Lung (tissue), 11 donors: ENCODE measurements at regions not wholly inside any gene's neighbourhood (a gene's known extent, or its start where the extent isn't known, plus 50 kb on each side); places are given as distances from the start of the nearest gene placed in this dataset.

Experiments
- ATAC-seq: fragments of 200-7000 bp; cut with Tn5 transposase; one replicate; pipeline ENCODE4 v1.9.1; 2020; ENCODE audit warnings: moderate number of reproducible peaks; ENCODE audit not compliant: insufficient read depth, low FRiP score
- DNase-seq, 3 donors: peaks; one replicate each; pipeline ENCODE4 v3.0.0-alpha.2; 2013 to 2017
- H3K27ac ChIP-seq, 2 donors: one replicate each; pipeline ENCODE4 v1.5.1; 2013; ENCODE audit warnings: mild to moderate bottlenecking in 2 of 2, moderate library complexity in 2 of 2, control low read depth in 1 of 2, inconsistent platforms in 1 of 2, low read depth in 1 of 2, low read length in 1 of 2
- H3K27me3 ChIP-seq, 3 donors: one replicate each; pipeline ENCODE4 v1.5.1; 2013; ENCODE audit warnings: low read length in 2 of 3; ENCODE audit not compliant: control insufficient read depth in 3 of 3, insufficient read depth in 3 of 3
- H3K36me3 ChIP-seq, 4 donors: one replicate each; pipeline ENCODE4 v1.5.1; 2013; ENCODE audit warnings: low read length in 4 of 4, mild to moderate bottlenecking in 1 of 4, moderate library complexity in 1 of 4; ENCODE audit not compliant: control insufficient read depth in 4 of 4, insufficient read depth in 4 of 4
- H3K4me1 ChIP-seq, 5 donors: one replicate each; pipeline ENCODE4 v1.5.1; 2013; ENCODE audit warnings: low read length in 5 of 5, mild to moderate bottlenecking in 2 of 5, moderate library complexity in 1 of 5; ENCODE audit not compliant: control insufficient read depth in 5 of 5, insufficient read depth in 5 of 5
- H3K4me3 ChIP-seq: one replicate; pipeline ENCODE4 v1.5.1; 2013; ENCODE audit warnings: mild to moderate bottlenecking, control low read depth, moderate library complexity
- H3K9ac ChIP-seq, 2 donors: one replicate each; pipeline ENCODE4 v1.5.1; 2013; ENCODE audit warnings: low read length in 2 of 2, control low read depth in 1 of 2; ENCODE audit not compliant: insufficient read depth in 1 of 2
- H3K9me3 ChIP-seq, 4 donors: one replicate each; pipeline ENCODE4 v1.5.1; 2013; ENCODE audit warnings: low read length in 3 of 4, mild to moderate bottlenecking in 1 of 4, moderate library complexity in 1 of 4; ENCODE audit not compliant: control insufficient read depth in 4 of 4, insufficient read depth in 3 of 4
- CTCF ChIP-seq: IDR thresholded peaks from 2 replicates; pipeline ENCODE4 v1.5.1; 2012; ENCODE audit warnings: mild to moderate bottlenecking; ENCODE audit errors: control extremely low read depth, extremely low read depth
- WGBS, 2 donors: extraction: QIAGEN DNeasy Blood & Tissue Kit; methylation state at CpG; one replicate each; pipeline ENCODE4 v1.1.7; 2013; 5-methylcytosine and 5-hydroxymethylcytosine counted together
- donor health status: control.
- donor health status: control.
- donor health status: Bipolar disorder and iron deficiency.
- donor health status: healthy.
- donor health status: DM: yes; HTN: yes; CAD: no.

- no peaks in the 10 kb centered on the region for H3K36me3 ChIP-seq
- H3K9me3 ChIP-seq: no peaks in the 10 kb centered on the region
- H3K27me3 ChIP-seq: no peaks in the 10 kb centered on the region
- H3K9ac ChIP-seq: no peak overlapping the region
- ATAC-seq (no peak), DNase-seq (no peak)
- no peak overlapping the region for H3K4me3 ChIP-seq
- H3K4me1 ChIP-seq: peaks cover 0 to 6% (median 0%) of the 10 kb centered on the region in 5 donors
- whole genome bisulfite sequencing, 2 donors: 50 to 77% methylated on average over 2 of the region's 2 CpGs
- no peak overlapping the region for H3K27ac ChIP-seq
- TF ChIP-seq CTCF: no peak
Measured at GRCh38 chr1:232249339-232249738, 380.6 kb downstream of the SIPA1L2 start.

- H3K36me3 ChIP-seq: no peaks in the 10 kb centered on the region
- H3K9ac ChIP-seq: no peak overlapping the region
- no peak for TF ChIP-seq CTCF
- no peak overlapping the region for H3K27ac ChIP-seq
- H3K4me1 ChIP-seq: peaks cover 0 to 6% (median 0%) of the 10 kb centered on the region in 5 donors
- no peak for DNase-seq
- 58 to 73% methylated on average over 5 of the region's 5 CpGs for WGBS, 2 donors
- H3K9me3 ChIP-seq: no peaks in the 10 kb centered on the region
- H3K27me3 ChIP-seq: no peaks in the 10 kb centered on the region
- H3K4me3 ChIP-seq: no peak overlapping the region
- no peak for ATAC-seq
Measured at GRCh38 chr1:232248276-232248820, 381.6 kb downstream of the SIPA1L2 start.

- H3K4me3 ChIP-seq: no peak overlapping the region
- no peak overlapping the region for H3K27ac ChIP-seq
- no peaks in the 10 kb centered on the region for H3K27me3 ChIP-seq
- no peaks in the 10 kb centered on the region for H3K9me3 ChIP-seq
- H3K9ac ChIP-seq: no peak overlapping the region
- ATAC-seq (no peak), DNase-seq (peak in 1 of 3 donors; percentile 21)
- no peaks in the 10 kb centered on the region for H3K36me3 ChIP-seq
- no peak for TF ChIP-seq CTCF
- H3K4me1 ChIP-seq: peaks cover 0 to 6% (median 0%) of the 10 kb centered on the region in 5 donors
- 63 to 72% methylated on average over 3 of the region's 3 CpGs for WGBS, 2 donors
Measured at GRCh38 chr1:232247669-232248068, 382.3 kb downstream of the SIPA1L2 start.

GRCh38 chr1:232244426-232244825 lies 385.5 kb downstream of the SIPA1L2 start:
- H3K9me3 ChIP-seq: peaks cover 0 to 3% (median 1%) of the 10 kb centered on the region in 4 donors
- no peak overlapping the region for H3K4me3 ChIP-seq
- no peaks in the 10 kb centered on the region for H3K36me3 ChIP-seq
- H3K4me1 ChIP-seq: peaks cover 0 to 6% (median 0%) of the 10 kb centered on the region in 5 donors
- DNase-seq (no peak), ATAC-seq (no peak)
- no peak overlapping the region for H3K27ac ChIP-seq
- no peaks in the 10 kb centered on the region for H3K27me3 ChIP-seq
- no peak for TF ChIP-seq CTCF
- H3K9ac ChIP-seq: no peak overlapping the region
- WGBS, 2 donors: 75 to 81% methylated on average over 1 of the region's 1 CpG
